Adrenal gland (tissue), 9 donors: ENCODE measurements at regions not wholly inside any gene's neighbourhood (a gene's known extent, or its start where the extent isn't known, plus 50 kb on each side); places are given as distances from the start of the nearest gene placed in this dataset.

Experiments used
- DNase-seq, 7 donors: peaks; one replicate each; pipeline ENCODE4 v3.0.0-alpha.2; 2019 to 2020
- H3K27ac ChIP-seq, 5 donors: fragments of 200-600 bp; sonication (generic) in 4 of 5; 1 replicate in 3 of 5; 2 replicates in 2 of 5; pipeline versions ENCODE4 v1.5.1 to v1.8.0; 2016 to 2020; ENCODE audit warnings: mild to moderate bottlenecking in 1 of 5
- H3K27me3 ChIP-seq: fragments of 200-600 bp; 2 replicates; pipeline ENCODE4 v1.8.0; 2021
- H3K36me3 ChIP-seq, 2 donors: fragments of 200-600 bp; replicated peaks in 1 of 2; 1 replicate in 1 of 2; 2 replicates in 1 of 2; pipeline versions ENCODE4 v1.5.1 to v1.8.0; 2018 to 2022
- H3K4me1 ChIP-seq, 2 donors: fragments of 200-600 bp; replicated peaks in 1 of 2; 1 replicate in 1 of 2; 2 replicates in 1 of 2; pipeline versions ENCODE4 v1.5.1 to v1.8.0; 2018 to 2021
- H3K4me3 ChIP-seq, 4 donors: fragments of 200-600 bp; sonication (generic) in 3 of 4; one replicate each; pipeline ENCODE4 v1.5.1; 2016 to 2018
- H3K9me3 ChIP-seq, 3 donors: fragments of 200-600 bp; sonication (generic) in 1 of 3; replicated peaks in 1 of 3; 1 replicate in 2 of 3; 2 replicates in 1 of 3; pipeline versions ENCODE4 v1.5.1 to v1.8.0; 2016 to 2021
- CTCF ChIP-seq, 6 experiments: fragments of 450-650 bp in 4 of 6; fragments of 200-600 bp in 2 of 6; sonication (generic) in 1 of 6; IDR thresholded peaks; 1 replicate in 5 of 6; 2 replicates in 1 of 6; pipeline versions ENCODE4 v1.5.1 to v1.8.0; 2016 to 2021; ENCODE audit warnings: antibody characterized with exemption in 6 of 6, mild to moderate bottlenecking in 2 of 6, moderate library complexity in 1 of 6
- POLR2A ChIP-seq, 2 donors: fragments of 450-650 bp; IDR thresholded peaks; one replicate each; pipeline ENCODE4 v1.6.1; 2017; ENCODE audit warnings: antibody characterized with exemption in 2 of 2, mild to moderate bottlenecking in 2 of 2, moderate library complexity in 1 of 2
- WGBS, 4 donors: extraction: QIAGEN DNeasy Blood & Tissue Kit in 2 of 4; methylation state at CpG; one replicate each; pipeline versions ENCODE4 v1.1.5 to v1.1.7; 2013 to 2017; 5-methylcytosine and 5-hydroxymethylcytosine counted together
- intact Hi-C, 2 donors: fragments of 100-400 bp; cut with DNase I; formaldehyde crosslinking; loops; one replicate each; pipeline versions ENCODE4 v1.14.1 to v1.15.0; 2022 to 2023
- donor health status: healthy with polysubstance abuse.
- donor health status: Bipolar disorder and iron deficiency.
- donor health status: DM: yes; HTN: yes; CAD: no.
- donor health status: DM: no; HTN: no; CAD: no.
- donor health status: DM: no; HTN: no; CAD: no.

GRCh38 chr11:131099013-131099412 lies 182.7 kb upstream of the SNX19 start:
- no peaks in the 10 kb centered on the region for H3K4me1 ChIP-seq
- DNase-seq, result no peak
- 71 to 83% (median 81%) methylated on average over 6 of the region's 6 CpGs for WGBS, 4 donors
- no peak for TF ChIP-seq CTCF (IDR thresholded peaks at IDR 0.05)
- no peak for TF ChIP-seq POLR2A (IDR thresholded peaks at IDR 0.05)
- H3K36me3 ChIP-seq, result no peaks in the 10 kb centered on the region
- no peaks in the 10 kb centered on the region for H3K9me3 ChIP-seq
- no peaks in the 10 kb centered on the region for H3K27me3 ChIP-seq
- no peak overlapping the region for H3K27ac ChIP-seq
- H3K4me3 ChIP-seq, result no peak overlapping the region
- intact Hi-C loops, result no loop called here

- Histone ChIP-seq H3K36me3 (no peaks in the 10 kb centered on the region), H3K9me3 (no peaks in the 10 kb centered on the region), H3K4me3 (no peak overlapping the region), H3K4me1 (no peaks in the 10 kb centered on the region), H3K27me3 (no peaks in the 10 kb centered on the region), H3K27ac (no peak overlapping the region)
- WGBS, 4 donors, result 43 to 58% (median 49%) methylated on average over 1 of the region's 1 CpG
- intact Hi-C loops, result no loop called here
- TF ChIP-seq CTCF (IDR thresholded peaks at IDR 0.05), result no peak
- TF ChIP-seq POLR2A (IDR thresholded peaks at IDR 0.05), result no peak
- no peak for DNase-seq
Observed at GRCh38 chr11:131099746-131100145, 183.5 kb upstream of the SNX19 start.

- TF ChIP-seq CTCF (IDR thresholded peaks at IDR 0.05) (no peak), POLR2A (IDR thresholded peaks at IDR 0.05) (no peak)
- WGBS, 4 donors, result 50 to 100% (median 64%) methylated on average over 1 of the region's 1 CpG
- no peaks in the 10 kb centered on the region for H3K27me3 ChIP-seq
- intact Hi-C loops, result no loop called here
- no peaks in the 10 kb centered on the region for H3K36me3 ChIP-seq
- DNase-seq, result no peak
- H3K4me3 ChIP-seq, result no peak overlapping the region
- no peaks in the 10 kb centered on the region for H3K4me1 ChIP-seq
- H3K27ac ChIP-seq, result no peak overlapping the region
- no peaks in the 10 kb centered on the region for H3K9me3 ChIP-seq
Observed at GRCh38 chr11:131108760-131109159, 192.5 kb upstream of the SNX19 start.

- WGBS, 4 donors, result 59 to 76% (median 63%) methylated on average over 4 of the region's 4 CpGs
- Histone ChIP-seq H3K27me3 (no peaks in the 10 kb centered on the region), H3K4me3 (no peak overlapping the region), H3K9me3 (no peaks in the 10 kb centered on the region), H3K36me3 (no peaks in the 10 kb centered on the region), H3K4me1 (no peaks in the 10 kb centered on the region), H3K27ac (no peak overlapping the region)
- no peak for DNase-seq
- TF ChIP-seq CTCF (IDR thresholded peaks at IDR 0.05) (no peak), POLR2A (IDR thresholded peaks at IDR 0.05) (no peak)
- intact Hi-C loops, result no loop called here
Observed at GRCh38 chr11:131109257-131109656, 193.0 kb upstream of the SNX19 start.
